Effector memory CD4-positive, alpha-beta T cell (primary cell): ENCODE measurements at regions not wholly inside any gene's neighbourhood (a gene's known extent, or its start where the extent isn't known, plus 50 kb on each side); places are given as distances from the start of the nearest gene placed in this dataset.
"Not testable (repeated sequence)": the region's sequence is repeated elsewhere in the genome, so short reads cannot be mapped to it uniquely, and the experiment has no call there.

Experiments
- DNase-seq, 3 donors: peaks; one replicate each; pipeline ENCODE4 v3.0.0-alpha.2; 2020
- H3K27ac ChIP-seq: 2 replicates; pipeline ENCODE4 v1.7.0; 2013; ENCODE audit warnings: mild to moderate bottlenecking, low read length, moderate library complexity; ENCODE audit not compliant: insufficient read depth, poor library complexity, severe bottlenecking
- H3K27me3 ChIP-seq: replicated peaks from 2 replicates; pipeline ENCODE4 v1.7.0; 2013; ENCODE audit warnings: mild to moderate bottlenecking, low read length; ENCODE audit not compliant: insufficient read depth, control insufficient read depth, poor library complexity, severe bottlenecking
- H3K36me3 ChIP-seq: 2 replicates; pipeline ENCODE4 v1.7.0; 2013; ENCODE audit warnings: mild to moderate bottlenecking, low read length, moderate library complexity; ENCODE audit not compliant: control insufficient read depth, insufficient read depth
- H3K4me1 ChIP-seq: 2 replicates; pipeline ENCODE4 v1.7.0; 2013; ENCODE audit warnings: low read length, mild to moderate bottlenecking; ENCODE audit not compliant: control insufficient read depth, insufficient read depth, poor library complexity, severe bottlenecking
- H3K4me3 ChIP-seq: 2 replicates; pipeline ENCODE4 v1.7.0; 2013; ENCODE audit warnings: low read length, low read depth, mild to moderate bottlenecking; ENCODE audit not compliant: insufficient read depth, poor library complexity, severe bottlenecking
- H3K9me3 ChIP-seq: 2 replicates; pipeline ENCODE4 v1.7.0; 2013; ENCODE audit warnings: mild to moderate bottlenecking, low read length, moderate library complexity; ENCODE audit not compliant: control insufficient read depth

GRCh38 chr4:45425135-45425534, 698.7 kb downstream of the GABRG1 start:
- Histone ChIP-seq H3K4me3 (no peak overlapping the region), H3K36me3 (no peaks in the 10 kb centered on the region), H3K9me3 (no peaks in the 10 kb centered on the region), H3K27me3 (no peaks in the 10 kb centered on the region), H3K27ac (no peak overlapping the region), H3K4me1 (no peaks in the 10 kb centered on the region)
- DNase-seq: no peak

GRCh38 chr4:45423896-45424295, 697.5 kb upstream of the GNPDA2 start:
- no peak overlapping the region for H3K27ac ChIP-seq
- no peaks in the 10 kb centered on the region for H3K27me3 ChIP-seq
- no peak overlapping the region for H3K4me3 ChIP-seq
- no peaks in the 10 kb centered on the region for H3K4me1 ChIP-seq
- no peaks in the 10 kb centered on the region for H3K36me3 ChIP-seq
- DNase-seq: no peak
- no peaks in the 10 kb centered on the region for H3K9me3 ChIP-seq

- not testable (repeated sequence) for H3K4me3 ChIP-seq, H3K27ac ChIP-seq, H3K4me1 ChIP-seq, H3K27me3 ChIP-seq, H3K36me3 ChIP-seq, H3K9me3 ChIP-seq, DNase-seq
Observed at GRCh38 chr4:45420091-45420674, 693.8 kb upstream of the GNPDA2 start.

DNA sequence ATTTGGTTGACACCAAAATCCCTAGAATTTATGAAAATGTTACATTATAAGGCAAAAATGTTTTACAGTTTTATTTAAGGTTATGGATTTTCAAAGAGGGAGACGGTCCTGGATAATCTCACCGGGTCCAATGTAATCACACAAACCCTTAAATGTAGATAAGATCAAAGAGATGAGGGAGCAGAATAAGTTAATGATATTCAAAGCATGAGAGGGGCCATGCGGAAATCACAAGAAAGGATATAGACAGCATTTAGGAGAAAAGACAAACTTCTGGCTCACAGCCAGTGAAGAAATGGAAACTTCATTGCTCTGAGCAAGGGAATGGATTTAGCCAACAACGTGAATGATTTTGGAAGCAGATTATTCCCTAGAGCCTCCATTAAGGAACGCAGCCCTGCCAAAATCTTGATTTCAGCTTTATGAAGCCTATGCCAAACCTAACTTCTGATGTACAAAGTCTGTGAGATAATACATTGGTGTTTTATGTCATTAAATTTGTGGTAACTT, 684.4 kb upstream of the GNPDA2 start:
- H3K27me3 ChIP-seq: no peaks in the 10 kb centered on the region
- no peak for DNase-seq
- H3K4me1 ChIP-seq: no peaks in the 10 kb centered on the region
- no peak overlapping the region for H3K27ac ChIP-seq
- H3K4me3 ChIP-seq: no peak overlapping the region
- no peaks in the 10 kb centered on the region for H3K9me3 ChIP-seq
- H3K36me3 ChIP-seq: no peaks in the 10 kb centered on the region

- no peaks in the 10 kb centered on the region for H3K9me3 ChIP-seq
- no peaks in the 10 kb centered on the region for H3K4me1 ChIP-seq
- H3K36me3 ChIP-seq: no peaks in the 10 kb centered on the region
- H3K4me3 ChIP-seq: no peak overlapping the region
- no peak for DNase-seq
- H3K27ac ChIP-seq: no peak overlapping the region
- no peaks in the 10 kb centered on the region for H3K27me3 ChIP-seq
Observed at GRCh38 chr4:45409536-45409935, 683.2 kb upstream of the GNPDA2 start.

- no peaks in the 10 kb centered on the region for H3K9me3 ChIP-seq
- no peak overlapping the region for H3K4me3 ChIP-seq
- no peaks in the 10 kb centered on the region for H3K4me1 ChIP-seq
- H3K36me3 ChIP-seq: no peaks in the 10 kb centered on the region
- no peak for DNase-seq
- no peak overlapping the region for H3K27ac ChIP-seq
- no peaks in the 10 kb centered on the region for H3K27me3 ChIP-seq
Observed at GRCh38 chr4:45408996-45409395, 682.6 kb upstream of the GNPDA2 start.

- Histone ChIP-seq H3K27ac (no peak overlapping the region), H3K9me3 (no peaks in the 10 kb centered on the region), H3K36me3 (no peaks in the 10 kb centered on the region), H3K4me3 (no peak overlapping the region), H3K4me1 (no peaks in the 10 kb centered on the region), H3K27me3 (no peaks in the 10 kb centered on the region)
- no peak for DNase-seq
Observed at GRCh38 chr4:45399116-45399515, 672.8 kb upstream of the GNPDA2 start.

DNA sequence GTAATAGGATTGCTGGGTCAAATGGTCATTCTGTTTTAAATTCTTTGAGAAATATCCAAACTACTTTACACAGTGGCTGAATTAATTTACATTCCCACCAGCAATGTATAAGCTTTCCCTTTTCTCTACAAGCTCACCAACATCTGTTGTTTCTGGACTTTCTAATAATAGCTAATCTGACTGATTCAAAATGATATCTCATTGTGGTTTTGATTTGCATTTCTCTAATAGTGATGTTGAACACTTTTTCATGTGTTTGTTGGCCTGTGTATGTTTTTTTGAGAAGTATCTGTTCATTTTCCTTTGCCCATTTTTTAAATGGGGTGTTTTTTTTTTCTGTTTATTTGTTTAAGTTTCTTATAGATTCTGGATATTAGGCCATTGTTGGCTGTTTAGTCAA, 659.0 kb upstream of the GNPDA2 start:
- H3K36me3 ChIP-seq: no peaks in the 10 kb centered on the region
- no peaks in the 10 kb centered on the region for H3K4me1 ChIP-seq
- no peak for DNase-seq
- H3K27me3 ChIP-seq: no peaks in the 10 kb centered on the region
- H3K9me3 ChIP-seq: no peaks in the 10 kb centered on the region
- no peak overlapping the region for H3K27ac ChIP-seq
- no peak overlapping the region for H3K4me3 ChIP-seq

DNA sequence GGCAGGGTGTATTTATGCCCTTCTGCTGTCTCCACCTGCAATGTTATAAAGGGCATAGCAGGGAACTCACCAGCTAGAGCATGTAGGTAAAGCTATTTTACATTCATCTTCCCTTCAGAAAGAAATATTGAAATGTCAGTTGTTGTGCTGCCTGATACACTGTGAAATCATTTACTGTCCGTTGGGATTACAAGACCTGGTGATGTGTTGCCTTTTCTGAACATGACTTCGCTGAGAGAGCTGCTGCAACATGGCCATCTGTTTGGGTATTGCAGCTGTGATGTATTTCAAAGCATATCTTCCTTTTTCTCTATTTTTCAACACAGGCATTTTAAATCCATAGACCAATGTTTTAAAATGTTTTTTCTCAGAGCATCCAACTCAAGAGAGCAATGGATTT, 644.1 kb upstream of the GNPDA2 start:
- Histone ChIP-seq H3K9me3 (no peaks in the 10 kb centered on the region), H3K4me1 (no peaks in the 10 kb centered on the region), H3K27me3 (no peaks in the 10 kb centered on the region)

GRCh38 chr4:45368832-45369231, 642.5 kb upstream of the GNPDA2 start:
- Histone ChIP-seq H3K36me3 (no peaks in the 10 kb centered on the region), H3K4me1 (no peaks in the 10 kb centered on the region)
- DNase-seq: no peak

More for the DNA sequence above, 644.1 kb upstream of the GNPDA2 start:
- Histone ChIP-seq H3K4me3 (no peak overlapping the region), H3K36me3 (no peaks in the 10 kb centered on the region), H3K27ac (no peak overlapping the region)
- DNase-seq: no peak

More at GRCh38 chr4:45368832-45369231, 642.5 kb upstream of the GNPDA2 start:
- Histone ChIP-seq H3K27me3 (no peaks in the 10 kb centered on the region), H3K9me3 (no peaks in the 10 kb centered on the region), H3K27ac (no peak overlapping the region), H3K4me3 (no peak overlapping the region)
